B cell (primary cell): ENCODE measurements at regions not wholly inside any gene's neighbourhood (a gene's known extent, or its start where the extent isn't known, plus 50 kb on each side); places are given as distances from the start of the nearest gene placed in this dataset.
"Not testable (repeated sequence)": the region's sequence is repeated elsewhere in the genome, so short reads cannot be mapped to it uniquely, and the experiment has no call there.

ENCODE experiments used
- ATAC-seq: fragments of 200-7000 bp; cut with Tn5 transposase; one replicate; pipeline ENCODE4 v1.10.0; 2021; ENCODE audit warnings: low read depth, mild to moderate bottlenecking, moderate number of reproducible peaks, moderate library complexity
- CTCF ChIA-PET: fragments of 350-600 bp; sonication (Branson Sonifier 250); formaldehyde crosslinking; loops from one replicate; lab custom pipeline; 2021; ENCODE audit warnings: antibody characterized with exemption, inconsistent platforms; lab: Charles Lee
- POLR2A ChIA-PET: fragments of 350-600 bp; sonication (Branson Sonifier 250); formaldehyde crosslinking; loops from one replicate; lab custom pipeline; 2021; ENCODE audit warnings: antibody characterized with exemption; lab: Charles Lee
- DNase-seq: peaks from one replicate; pipeline ENCODE4 v3.0.0; 2013
- H2AFZ ChIP-seq: 2 replicates; pipeline ENCODE4 v1.6.1; 2012; ENCODE audit warnings: mild to moderate bottlenecking, low read depth, low read length; ENCODE audit not compliant: insufficient read depth, poor library complexity, severe bottlenecking
- H3K27ac ChIP-seq, 2 donors: 1 replicate in 1 of 2; 2 replicates in 1 of 2; pipeline ENCODE4 v1.5.1; 2012 to 2013; ENCODE audit warnings: low read length in 2 of 2, mild to moderate bottlenecking in 2 of 2, moderate library complexity in 1 of 2
- H3K27me3 ChIP-seq, 4 experiments: fragments of 200-600 bp in 1 of 4; sonication (generic) in 1 of 4; replicated peaks in 1 of 4; 1 replicate in 2 of 4; 2 replicates in 2 of 4; pipeline versions ENCODE4 v1.6.1 to v1.7.0; 2013 to 2016; ENCODE audit warnings: low read length in 3 of 4, mild to moderate bottlenecking in 2 of 4, mixed read lengths in 1 of 4, moderate library complexity in 1 of 4; ENCODE audit not compliant: insufficient read depth in 4 of 4, control insufficient read depth in 3 of 4; ENCODE audit errors: control extremely low read depth in 1 of 4
- H3K36me3 ChIP-seq, 2 experiments: replicated peaks in 1 of 2; 1 replicate in 1 of 2; 2 replicates in 1 of 2; pipeline versions ENCODE4 v1.6.1 to v1.7.1; 2013; ENCODE audit warnings: low read length in 1 of 2; ENCODE audit not compliant: insufficient read depth in 2 of 2, control insufficient read depth in 1 of 2; ENCODE audit errors: control extremely low read depth in 1 of 2, extremely low read depth in 1 of 2
- H3K4me1 ChIP-seq, 2 donors: fragments of 200-600 bp in 1 of 2; sonication (generic) in 1 of 2; 1 replicate in 1 of 2; 2 replicates in 1 of 2; pipeline versions ENCODE4 v1.5.1 to v1.6.1; 2013 to 2017; ENCODE audit warnings: low read length in 2 of 2; ENCODE audit not compliant: control insufficient read depth in 2 of 2, insufficient read depth in 2 of 2
- H3K4me2 ChIP-seq: replicated peaks from 2 replicates; pipeline ENCODE3; 2012; ENCODE audit warnings: mild to moderate bottlenecking, low read depth, low read length; ENCODE audit not compliant: poor library complexity, severe bottlenecking
- H3K4me3 ChIP-seq, 5 experiments: fragments of 200-600 bp in 1 of 5; sonication (generic) in 1 of 5; 1 replicate in 3 of 5; 2 replicates in 2 of 5; pipeline versions ENCODE4 v1.5.1 to v1.7.0; 2011 to 2016; ENCODE audit warnings: low read length in 4 of 5, mild to moderate bottlenecking in 4 of 5, low read depth in 2 of 5, control low read depth in 1 of 5, moderate library complexity in 1 of 5; ENCODE audit not compliant: insufficient read depth in 1 of 5; ENCODE audit errors: control extremely low read depth in 1 of 5, extremely low read depth in 1 of 5
- H3K79me2 ChIP-seq: fragments of 200-600 bp; sonication (generic); one replicate; pipeline ENCODE4 v1.6.0; 2016; ENCODE audit warnings: low read length; ENCODE audit not compliant: control insufficient read depth, insufficient read depth
- H3K9ac ChIP-seq: fragments of 200-600 bp; sonication (generic); 2 replicates; pipeline ENCODE4 v1.6.1; 2017; ENCODE audit warnings: mild to moderate bottlenecking, low read length, moderate library complexity
- H3K9me3 ChIP-seq, 3 donors: one replicate each; pipeline versions ENCODE4 v1.6.1 to v1.7.1; 2013; ENCODE audit warnings: low read length in 2 of 3; ENCODE audit not compliant: control insufficient read depth in 2 of 3, insufficient read depth in 1 of 3; ENCODE audit errors: control extremely low read depth in 1 of 3
- H4K20me1 ChIP-seq: 2 replicates; pipeline ENCODE4 v1.6.0; 2012; ENCODE audit warnings: mild to moderate bottlenecking, low read length; ENCODE audit not compliant: insufficient read depth, control insufficient read depth, poor library complexity, severe bottlenecking
- H3K27ac Mint-ChIP-seq: one replicate; pipeline ENCODE4 v1.8.0; 2021; ENCODE audit warnings: mixed read lengths
- H3K27me3 Mint-ChIP-seq: one replicate; pipeline ENCODE4 v1.8.0; 2021; ENCODE audit warnings: mixed read lengths
- H3K4me1 Mint-ChIP-seq: one replicate; pipeline ENCODE4 v1.8.0; 2021; ENCODE audit warnings: mixed read lengths
- H3K4me3 Mint-ChIP-seq: one replicate; pipeline ENCODE4 v1.8.0; 2021; ENCODE audit warnings: mixed read lengths
- H3K9me3 Mint-ChIP-seq: one replicate; pipeline ENCODE4 v1.8.0; 2022; ENCODE audit warnings: mixed read lengths; ENCODE audit not compliant: insufficient read depth
- EZH2 ChIP-seq: IDR thresholded peaks from 2 replicates; pipeline ENCODE4 v1.6.1; 2012; ENCODE audit warnings: borderline replicate concordance, low read depth, mild to moderate bottlenecking, moderate library complexity, low read length; ENCODE audit not compliant: insufficient read depth, poor library complexity, severe bottlenecking
- WGBS: methylation state at CpG from one replicate; pipeline ENCODE4 v1.1.5; 2013; ENCODE audit warnings: missing lambda C conversion rate; ENCODE audit not compliant: insufficient coverage; 5-methylcytosine and 5-hydroxymethylcytosine counted together
- intact Hi-C: fragments of 100-400 bp; cut with micrococcal nuclease; formaldehyde crosslinking; loops from one replicate; pipeline ENCODE4 v1.10.0; 2022

DNA sequence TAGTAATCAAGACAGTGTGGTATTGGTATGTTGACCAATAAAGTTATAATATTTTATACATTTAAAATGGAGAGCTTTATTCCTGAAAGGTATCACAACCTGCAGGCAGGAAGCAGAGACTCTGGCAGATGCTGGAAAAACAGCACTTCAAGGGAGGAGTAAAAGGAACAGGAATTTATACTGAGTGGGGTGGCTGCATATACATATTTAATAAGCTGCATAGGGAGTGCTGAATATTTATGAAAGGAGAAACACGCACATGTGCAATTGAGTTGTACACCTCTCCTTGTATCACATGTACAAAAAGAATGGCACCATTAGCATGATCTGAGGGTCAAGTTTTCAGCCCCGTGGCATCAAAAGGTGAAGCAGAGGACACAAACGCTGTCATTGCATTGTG is 104.9 kb upstream of the PAXBP1 start:
- CTCF ChIA-PET: no interaction called here
- WGBS: 85% methylated on average over 2 of the region's 3 CpGs

DNA sequence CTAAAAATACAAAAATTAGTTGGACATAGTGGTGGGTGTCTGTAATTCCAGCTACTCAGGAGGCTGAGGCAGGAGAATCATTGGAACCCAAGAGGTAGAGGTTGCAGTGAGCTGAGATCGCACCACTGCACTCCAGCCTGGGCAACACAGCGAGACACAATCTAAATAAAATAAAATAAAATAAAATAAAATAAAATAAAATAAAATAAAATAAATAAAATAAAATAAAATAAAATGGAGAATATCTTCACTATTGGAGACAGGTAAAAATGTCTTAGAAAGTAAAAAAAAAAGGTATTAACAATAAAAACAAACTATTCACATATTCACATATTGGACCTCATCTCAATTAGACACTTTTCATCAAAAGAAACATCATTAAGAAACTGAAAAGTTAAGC is 106.3 kb upstream of the PAXBP1 start:
- H3K27ac Mint-ChIP-seq, H3K9me3 ChIP-seq, H3K27me3 ChIP-seq, H3K4me1 ChIP-seq, H3K36me3 ChIP-seq, CTCF ChIA-PET, H4K20me1 ChIP-seq, intact Hi-C loops, DNase-seq, H2AFZ ChIP-seq, H3K27ac ChIP-seq, H3K9me3 Mint-ChIP-seq, H3K4me2 ChIP-seq, ATAC-seq, H3K9ac ChIP-seq, H3K4me3 Mint-ChIP-seq, POLR2A ChIA-PET, H3K79me2 ChIP-seq, H3K4me3 ChIP-seq, H3K4me1 Mint-ChIP-seq: not testable (repeated sequence)
- peaks cover 25% of the 10 kb centered on the region for H3K27me3 Mint-ChIP-seq
- WGBS: no CpG with 5 or more reads among the region's 2 CpGs

More for the DNA sequence above, 104.9 kb upstream of the PAXBP1 start:
- H2AFZ ChIP-seq: no peak overlapping the region
- no peak overlapping the region for H3K27ac Mint-ChIP-seq
- H3K9me3 ChIP-seq: no peaks in the 10 kb centered on the region
- no peaks in the 10 kb centered on the region for H3K79me2 ChIP-seq
- TF ChIP-seq EZH2: no peak
- no peak overlapping the region for H3K4me3 ChIP-seq
- H3K4me3 Mint-ChIP-seq: no peak overlapping the region
- POLR2A ChIA-PET: no interaction called here
- ATAC-seq (no peak), DNase-seq (no peak)
- no peaks in the 10 kb centered on the region for H3K4me1 Mint-ChIP-seq
- H3K27ac ChIP-seq: no peak overlapping the region
- no peaks in the 10 kb centered on the region for H3K36me3 ChIP-seq
- H3K4me1 ChIP-seq: no peaks in the 10 kb centered on the region
- peaks cover 32% of the 10 kb centered on the region for H3K27me3 Mint-ChIP-seq
- H3K4me2 ChIP-seq: no peak overlapping the region
- H4K20me1 ChIP-seq: no peaks in the 10 kb centered on the region
- intact Hi-C loops: no loop called here
- peaks cover 0 to 4% (median 0%) of the 10 kb centered on the region in 4 experiments for H3K27me3 ChIP-seq
- H3K9ac ChIP-seq: no peak overlapping the region
- no peaks in the 10 kb centered on the region for H3K9me3 Mint-ChIP-seq
